DOHH2 (cell line): ENCODE measurements at regions not wholly inside any gene's neighbourhood (a gene's known extent, or its start where the extent isn't known, plus 50 kb on each side); places are given as distances from the start of the nearest gene placed in this dataset.

Source experiments
- H3F3A ChIP-seq: fragments of 200-600 bp; sonication (generic), shearing (Covaris generic); 2 replicates; pipeline ENCODE4 v1.6.0; 2016; ENCODE audit warnings: antibody characterized with exemption, mild to moderate bottlenecking; ENCODE audit not compliant: control insufficient read depth, insufficient read depth
- H3K27ac ChIP-seq: fragments of 200-600 bp; sonication (generic); 2 replicates; pipeline ENCODE4 v1.5.1; 2014; ENCODE audit warnings: low read depth, mild to moderate bottlenecking, low read length, moderate library complexity
- H3K27me3 ChIP-seq: fragments of 200-600 bp; sonication (generic); 2 replicates; pipeline ENCODE4 v1.6.1; 2014; ENCODE audit warnings: mild to moderate bottlenecking, low read length, mixed read lengths; ENCODE audit not compliant: control insufficient read depth
- H3K36me3 ChIP-seq: fragments of 200-600 bp; sonication (generic); 2 replicates; pipeline ENCODE4 v1.6.1; 2014; ENCODE audit warnings: mild to moderate bottlenecking, low read length, moderate library complexity, mixed read lengths; ENCODE audit not compliant: control insufficient read depth
- H3K4me1 ChIP-seq: fragments of 200-600 bp; sonication (generic); 2 replicates; pipeline ENCODE4 v1.6.1; 2014; ENCODE audit warnings: mild to moderate bottlenecking, low read length, mixed read lengths; ENCODE audit not compliant: control insufficient read depth
- H3K4me2 ChIP-seq: fragments of 200-600 bp; sonication (generic); 2 replicates; pipeline ENCODE4 v1.6.0; 2014; ENCODE audit warnings: mild to moderate bottlenecking, low read length, moderate library complexity
- H3K4me3 ChIP-seq: fragments of 200-600 bp; sonication (generic); 2 replicates; pipeline ENCODE4 v1.5.1; 2014; ENCODE audit warnings: mild to moderate bottlenecking, low read length, mixed read lengths
- H3K79me2 ChIP-seq: fragments of 200-600 bp; sonication (generic); 2 replicates; pipeline ENCODE4 v1.6.1; 2014; ENCODE audit warnings: mild to moderate bottlenecking, low read length, mixed read lengths; ENCODE audit not compliant: control insufficient read depth
- H3K9me2 ChIP-seq: fragments of 200-600 bp; sonication (generic); replicated peaks from 2 replicates; pipeline ENCODE4 v1.6.1; 2014; ENCODE audit warnings: mild to moderate bottlenecking, low read length, mixed read lengths; ENCODE audit not compliant: control insufficient read depth
- H3K9me3 ChIP-seq: fragments of 200-600 bp; sonication (generic); 2 replicates; pipeline ENCODE4 v1.6.1; 2014; ENCODE audit warnings: antibody characterized with exemption, low read length, mixed read lengths; ENCODE audit not compliant: control insufficient read depth, insufficient read depth
- H4K20me1 ChIP-seq: fragments of 200-600 bp; sonication (generic); 2 replicates; pipeline ENCODE4 v1.6.0; 2014; ENCODE audit warnings: low read depth, mild to moderate bottlenecking, antibody characterized with exemption, low read length, moderate library complexity; ENCODE audit not compliant: control insufficient read depth, insufficient read depth
- EZH2phosphoT487 ChIP-seq: fragments of 200-600 bp; sonication (generic); IDR thresholded peaks from 2 replicates; pipeline ENCODE4 v1.6.1; 2017; ENCODE audit warnings: borderline replicate concordance, mild to moderate bottlenecking, antibody characterized with exemption, low read length, moderate library complexity, mixed read lengths
- TF ChIP-seq, protein P1 (sequence below): fragments of 200-600 bp; sonication (generic); IDR thresholded peaks from one replicate; pipeline ENCODE4 v1.5.1; 2014; ENCODE audit warnings: antibody characterized with exemption, mild to moderate bottlenecking, low read depth, low read length; ENCODE audit not compliant: poor library complexity, severe bottlenecking

DNA sequence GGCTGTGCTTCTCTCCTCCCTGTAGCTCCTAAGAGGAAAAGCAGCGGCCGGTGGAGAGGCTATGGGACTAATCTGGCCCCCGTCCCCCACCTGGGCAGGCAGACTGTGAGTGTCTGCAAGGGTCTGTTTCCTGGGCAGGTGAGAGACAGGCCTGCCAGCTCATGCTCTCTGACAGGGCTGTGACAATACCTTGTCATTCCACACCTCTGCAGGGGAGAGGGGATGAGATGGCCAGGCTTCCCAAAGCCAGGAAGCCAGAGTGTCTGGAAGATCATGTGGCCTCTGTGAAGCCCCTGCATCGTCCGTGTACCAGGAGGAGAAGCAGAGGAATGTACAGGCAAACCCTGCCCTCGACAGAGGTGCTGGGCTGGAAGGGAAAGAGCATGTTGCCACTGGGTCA is 142.5 kb upstream of the GATA6 start:
- H3K4me1 ChIP-seq, result no peaks in the 10 kb centered on the region
- no peak for TF ChIP-seq EZH2phosphoT487
- TF ChIP-seq, protein P1, sequence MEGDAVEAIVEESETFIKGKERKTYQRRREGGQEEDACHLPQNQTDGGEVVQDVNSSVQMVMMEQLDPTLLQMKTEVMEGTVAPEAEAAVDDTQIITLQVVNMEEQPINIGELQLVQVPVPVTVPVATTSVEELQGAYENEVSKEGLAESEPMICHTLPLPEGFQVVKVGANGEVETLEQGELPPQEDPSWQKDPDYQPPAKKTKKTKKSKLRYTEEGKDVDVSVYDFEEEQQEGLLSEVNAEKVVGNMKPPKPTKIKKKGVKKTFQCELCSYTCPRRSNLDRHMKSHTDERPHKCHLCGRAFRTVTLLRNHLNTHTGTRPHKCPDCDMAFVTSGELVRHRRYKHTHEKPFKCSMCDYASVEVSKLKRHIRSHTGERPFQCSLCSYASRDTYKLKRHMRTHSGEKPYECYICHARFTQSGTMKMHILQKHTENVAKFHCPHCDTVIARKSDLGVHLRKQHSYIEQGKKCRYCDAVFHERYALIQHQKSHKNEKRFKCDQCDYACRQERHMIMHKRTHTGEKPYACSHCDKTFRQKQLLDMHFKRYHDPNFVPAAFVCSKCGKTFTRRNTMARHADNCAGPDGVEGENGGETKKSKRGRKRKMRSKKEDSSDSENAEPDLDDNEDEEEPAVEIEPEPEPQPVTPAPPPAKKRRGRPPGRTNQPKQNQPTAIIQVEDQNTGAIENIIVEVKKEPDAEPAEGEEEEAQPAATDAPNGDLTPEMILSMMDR, result no peak
- H4K20me1 ChIP-seq, result no peaks in the 10 kb centered on the region
- H3K9me2 ChIP-seq, result no peaks in the 10 kb centered on the region
- no peaks in the 10 kb centered on the region for H3K9me3 ChIP-seq
- H3K4me2 ChIP-seq, result no peak overlapping the region
- no peaks in the 10 kb centered on the region for H3K36me3 ChIP-seq
- no peaks in the 10 kb centered on the region for H3F3A ChIP-seq
- H3K27me3 ChIP-seq, result no peaks in the 10 kb centered on the region
- no peak overlapping the region for H3K4me3 ChIP-seq
- H3K79me2 ChIP-seq, result no peaks in the 10 kb centered on the region
- H3K27ac ChIP-seq, result no peak overlapping the region

GRCh38 chr18:22031611-22032010 is 137.8 kb upstream of the GATA6 start:
- Histone ChIP-seq H3K4me3 (no peak overlapping the region), H3K79me2 (no peaks in the 10 kb centered on the region), H3K36me3 (no peaks in the 10 kb centered on the region), H3K4me1 (no peaks in the 10 kb centered on the region), H3K9me3 (no peaks in the 10 kb centered on the region), H3F3A (no peaks in the 10 kb centered on the region), H3K9me2 (no peaks in the 10 kb centered on the region), H3K27ac (no peak overlapping the region), H4K20me1 (no peaks in the 10 kb centered on the region), H3K27me3 (no peaks in the 10 kb centered on the region), H3K4me2 (no peak overlapping the region)
- TF ChIP-seq, protein P1, result no peak
- no peak for TF ChIP-seq EZH2phosphoT487

GRCh38 chr18:22032392-22032961 is 136.9 kb upstream of the GATA6 start:
- Histone ChIP-seq H3K4me1 (no peaks in the 10 kb centered on the region), H3K27me3 (no peaks in the 10 kb centered on the region), H4K20me1 (no peaks in the 10 kb centered on the region), H3K36me3 (no peaks in the 10 kb centered on the region), H3K4me2 (no peak overlapping the region), H3K79me2 (no peaks in the 10 kb centered on the region), H3K4me3 (no peak overlapping the region), H3K27ac (no peak overlapping the region), H3K9me3 (no peaks in the 10 kb centered on the region), H3K9me2 (no peaks in the 10 kb centered on the region), H3F3A (no peaks in the 10 kb centered on the region)
- no peak for TF ChIP-seq EZH2phosphoT487
- TF ChIP-seq, protein P1, result no peak
